ES-I3 (cell line): ENCODE measurements at regions not wholly inside any gene's neighbourhood (a gene's known extent, or its start where the extent isn't known, plus 50 kb on each side); places are given as distances from the start of the nearest gene placed in this dataset.

Source experiments
- H3K36me3 ChIP-seq: 2 replicates; pipeline ENCODE4 v1.6.1; 2013; ENCODE audit warnings: mild to moderate bottlenecking, low read length, control low read depth, moderate library complexity; ENCODE audit not compliant: insufficient read depth
- H3K4me1 ChIP-seq: 2 replicates; pipeline ENCODE4 v1.6.1; 2013; ENCODE audit warnings: mild to moderate bottlenecking, control low read depth, low read length; ENCODE audit not compliant: insufficient read depth
- H3K9ac ChIP-seq: 2 replicates; pipeline ENCODE4 v1.6.1; 2013; ENCODE audit warnings: low read depth, mild to moderate bottlenecking, low read length, moderate library complexity
- H3K9me3 ChIP-seq: 2 replicates; pipeline ENCODE4 v1.6.1; 2013; ENCODE audit warnings: mild to moderate bottlenecking, low read length, moderate library complexity; ENCODE audit not compliant: control insufficient read depth, insufficient read depth

- Histone ChIP-seq H3K4me1 (peaks cover 4% of the 10 kb centered on the region; the same call in 1 of the 2 replicates), H3K9me3 (no peaks in the 10 kb centered on the region), H3K9ac (no peak overlapping the region), H3K36me3 (no peaks in the 10 kb centered on the region)
These were observed 112.9 kb upstream of the SLC6A11 start for GRCh38 chr3:10702961-10703740.

GRCh38 chr3:10703875-10704274 is 112.2 kb upstream of the SLC6A11 start:
- peaks cover 4% of the 10 kb centered on the region; the same call in 1 of the 2 replicates for H3K4me1 ChIP-seq
- no peaks in the 10 kb centered on the region for H3K9me3 ChIP-seq
- no peak overlapping the region for H3K9ac ChIP-seq
- no peaks in the 10 kb centered on the region for H3K36me3 ChIP-seq

- Histone ChIP-seq H3K36me3 (no peaks in the 10 kb centered on the region), H3K9me3 (no peaks in the 10 kb centered on the region), H3K4me1 (peaks cover 4% of the 10 kb centered on the region; the same call in 1 of the 2 replicates), H3K9ac (no peak overlapping the region)
These were observed 109.8 kb upstream of the SLC6A11 start for GRCh38 chr3:10706156-10706739.

- Histone ChIP-seq H3K9me3 (no peaks in the 10 kb centered on the region), H3K9ac (peak overlapping the region; percentile 39; the same call in 1 of the 2 replicates)
These were observed 109.2 kb upstream of the SLC6A11 start for GRCh38 chr3:10706740-10707399.

GRCh38 chr3:10707400-10708215 is 108.4 kb upstream of the SLC6A11 start:
- H3K4me1 ChIP-seq = peaks cover 4% of the 10 kb centered on the region; the same call in 1 of the 2 replicates
- no peaks in the 10 kb centered on the region for H3K9me3 ChIP-seq
- H3K36me3 ChIP-seq = no peaks in the 10 kb centered on the region
- H3K9ac ChIP-seq = peak overlapping the region; percentile 39; the same call in 1 of the 2 replicates

More at GRCh38 chr3:10706740-10707399, 109.2 kb upstream of the SLC6A11 start:
- Histone ChIP-seq H3K4me1 (peaks cover 4% of the 10 kb centered on the region; the same call in 1 of the 2 replicates), H3K36me3 (no peaks in the 10 kb centered on the region)

- Histone ChIP-seq H3K4me1 (peaks cover 4% of the 10 kb centered on the region; the same call in 1 of the 2 replicates), H3K9ac (peak overlapping the region; percentile 25; the same call in 1 of the 2 replicates), H3K9me3 (no peaks in the 10 kb centered on the region), H3K36me3 (no peaks in the 10 kb centered on the region)
These were observed 107.7 kb upstream of the SLC6A11 start for GRCh38 chr3:10708216-10708893.

GRCh38 chr3:10709110-10709781 is 106.8 kb upstream of the SLC6A11 start:
- Histone ChIP-seq H3K4me1 (peaks cover 2% of the 10 kb centered on the region; the same call in 1 of the 2 replicates), H3K36me3 (no peaks in the 10 kb centered on the region), H3K9ac (no peak overlapping the region), H3K9me3 (no peaks in the 10 kb centered on the region)

- Histone ChIP-seq H3K4me1 (no peaks in the 10 kb centered on the region), H3K36me3 (no peaks in the 10 kb centered on the region), H3K9ac (no peak overlapping the region), H3K9me3 (no peaks in the 10 kb centered on the region; the same call in 1 of the 2 replicates)
These were observed 103.9 kb upstream of the SLC6A11 start for GRCh38 chr3:10712121-10712520.

GRCh38 chr3:10713656-10714055 is 102.4 kb upstream of the SLC6A11 start:
- Histone ChIP-seq H3K4me1 (no peaks in the 10 kb centered on the region), H3K36me3 (no peaks in the 10 kb centered on the region), H3K9ac (no peak overlapping the region), H3K9me3 (no peaks in the 10 kb centered on the region; the same call in 1 of the 2 replicates)

- no peaks in the 10 kb centered on the region; the same call in 1 of the 2 replicates for H3K9me3 ChIP-seq
- H3K36me3 ChIP-seq = no peaks in the 10 kb centered on the region
- no peaks in the 10 kb centered on the region for H3K4me1 ChIP-seq
- H3K9ac ChIP-seq = no peak overlapping the region
These were observed 100.1 kb upstream of the SLC6A11 start for GRCh38 chr3:10715886-10716285.

- no peaks in the 10 kb centered on the region; the same call in 1 of the 2 replicates for H3K9me3 ChIP-seq
- H3K36me3 ChIP-seq = no peaks in the 10 kb centered on the region
- H3K9ac ChIP-seq = no peak overlapping the region
- H3K4me1 ChIP-seq = no peaks in the 10 kb centered on the region
These were observed 99.1 kb upstream of the SLC6A11 start for GRCh38 chr3:10716964-10717363.

- H3K36me3 ChIP-seq = no peaks in the 10 kb centered on the region
These were observed 98.3 kb upstream of the SLC6A11 start for GRCh38 chr3:10717756-10718155.

GRCh38 chr3:10721101-10721500 is 94.9 kb upstream of the SLC6A11 start:
- H3K9me3 ChIP-seq = no peaks in the 10 kb centered on the region

More at GRCh38 chr3:10717756-10718155, 98.3 kb upstream of the SLC6A11 start:
- Histone ChIP-seq H3K9ac (no peak overlapping the region), H3K9me3 (no peaks in the 10 kb centered on the region; the same call in 1 of the 2 replicates), H3K4me1 (no peaks in the 10 kb centered on the region)

More at GRCh38 chr3:10721101-10721500, 94.9 kb upstream of the SLC6A11 start:
- Histone ChIP-seq H3K9ac (no peak overlapping the region), H3K4me1 (no peaks in the 10 kb centered on the region), H3K36me3 (no peaks in the 10 kb centered on the region)
